HG02943 (cell line): ENCODE measurements at regions not wholly inside any gene's neighbourhood (a gene's known extent, or its start where the extent isn't known, plus 50 kb on each side); places are given as distances from the start of the nearest gene placed in this dataset.

Experiments used
- ATAC-seq: cut with Tn5 transposase; IDR thresholded peaks from one replicate; pipeline ENCODE4 v1.9.1; 2021; ENCODE audit warnings: mild to moderate bottlenecking, low read depth, moderate library complexity; ENCODE audit not compliant: unreplicated experiment

DNA sequence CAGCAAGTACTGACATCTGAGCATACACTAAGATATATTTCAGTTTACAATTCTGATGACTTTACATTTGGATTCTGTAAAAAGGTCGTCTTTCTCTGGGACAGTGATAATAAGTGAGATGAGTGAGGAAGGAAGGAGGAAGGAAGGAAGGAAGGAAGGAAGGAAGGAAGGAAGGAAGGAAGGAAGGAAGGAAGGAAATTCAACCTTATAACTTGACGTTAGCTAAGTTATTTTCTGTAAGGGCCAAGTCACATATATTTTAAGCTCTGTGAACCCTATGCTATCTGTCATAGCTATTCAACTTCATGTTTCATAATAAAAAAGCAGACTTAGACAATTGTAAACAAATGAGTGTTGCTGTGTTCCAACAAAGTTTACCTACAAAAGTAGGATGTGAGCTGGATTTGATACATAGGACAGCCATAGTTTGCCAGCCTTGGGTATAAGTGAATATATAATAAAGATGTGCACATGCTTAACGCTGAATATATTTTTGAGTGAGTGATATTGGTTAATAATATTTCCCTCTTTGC lies 753.0 kb upstream of the NDST4 start:
- ATAC-seq, result no peak

DNA sequence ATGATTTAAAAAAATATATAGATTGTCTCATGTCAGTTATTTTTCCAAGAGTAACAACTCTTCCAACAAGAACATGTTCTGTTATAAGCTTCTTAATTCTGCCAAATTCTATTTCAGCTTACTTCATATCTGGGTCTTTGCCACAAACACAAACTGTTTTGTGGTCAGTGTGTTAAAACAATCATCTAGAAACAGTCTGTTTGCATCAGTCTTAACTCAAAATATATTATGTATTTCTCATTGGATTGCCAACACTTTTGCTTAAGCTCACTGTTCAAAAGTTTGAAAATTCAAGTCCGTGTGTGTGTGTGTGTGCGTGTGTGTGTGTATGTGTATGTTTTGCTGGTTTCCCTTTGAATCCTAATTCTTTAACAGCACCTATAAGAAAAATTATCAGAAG lies 752.3 kb upstream of the NDST4 start:
- ATAC-seq, result no peak

DNA sequence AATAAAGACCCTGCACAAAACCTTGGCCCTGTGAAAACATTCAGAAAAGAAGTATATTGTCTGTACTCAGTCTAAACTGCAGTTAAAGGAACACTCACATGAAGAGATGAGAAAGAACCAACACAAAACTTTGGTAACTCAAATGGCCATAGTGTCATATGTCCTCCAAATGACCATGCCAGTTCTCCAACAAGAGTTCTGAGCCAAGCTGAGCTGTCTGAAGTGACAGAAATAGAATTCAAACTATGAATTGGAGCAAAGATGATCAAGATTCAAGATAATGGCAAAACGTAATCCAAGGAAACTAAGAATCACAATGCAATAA lies 739.3 kb upstream of the NDST4 start:
- ATAC-seq, result no peak

- ATAC-seq, result peak; percentile 76
Measured at GRCh38 chr4:115851918-115852766, 738.7 kb upstream of the NDST4 start.

DNA sequence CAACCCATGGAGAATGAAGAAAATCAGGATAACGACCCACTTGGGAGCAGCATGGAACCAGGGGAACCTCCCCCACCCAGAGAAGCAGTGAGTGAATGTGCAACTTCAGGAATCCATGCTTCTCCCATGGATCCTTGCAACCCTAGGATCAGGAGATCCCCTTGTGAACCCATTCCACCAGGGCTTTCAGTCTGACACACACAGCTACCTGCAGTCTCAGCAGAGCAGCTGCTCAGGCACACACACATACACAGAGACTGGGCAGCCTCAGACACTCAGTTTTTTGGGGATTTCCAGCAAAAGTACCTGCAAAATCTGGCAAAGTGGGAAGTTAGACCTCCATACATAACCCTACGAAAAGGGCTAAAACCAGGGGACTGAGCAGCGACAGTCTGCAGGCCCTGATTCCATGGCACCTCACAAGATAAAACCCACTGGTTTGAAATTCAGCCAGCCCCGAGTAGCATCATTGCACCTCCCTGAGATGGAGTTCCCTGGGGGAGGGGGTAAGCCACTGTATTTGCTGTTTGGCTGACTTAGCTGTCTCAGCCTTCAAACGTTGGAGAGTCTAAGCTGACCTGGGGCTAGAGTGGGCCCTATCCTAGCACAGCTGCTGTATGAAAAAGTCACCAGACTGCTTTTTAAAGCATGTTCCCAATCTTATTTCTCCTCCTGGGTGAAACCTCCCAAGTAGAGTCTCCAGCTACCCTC lies 737.5 kb upstream of the NDST4 start:
- ATAC-seq, result peak; percentile 50

GRCh38 chr4:115844180-115844579 lies 730.8 kb upstream of the NDST4 start:
- ATAC-seq, result no peak

GRCh38 chr4:115841871-115842270 lies 728.5 kb upstream of the NDST4 start:
- no peak for ATAC-seq

- no peak for ATAC-seq
Measured at GRCh38 chr4:115834441-115834840, 721.0 kb upstream of the NDST4 start.

DNA sequence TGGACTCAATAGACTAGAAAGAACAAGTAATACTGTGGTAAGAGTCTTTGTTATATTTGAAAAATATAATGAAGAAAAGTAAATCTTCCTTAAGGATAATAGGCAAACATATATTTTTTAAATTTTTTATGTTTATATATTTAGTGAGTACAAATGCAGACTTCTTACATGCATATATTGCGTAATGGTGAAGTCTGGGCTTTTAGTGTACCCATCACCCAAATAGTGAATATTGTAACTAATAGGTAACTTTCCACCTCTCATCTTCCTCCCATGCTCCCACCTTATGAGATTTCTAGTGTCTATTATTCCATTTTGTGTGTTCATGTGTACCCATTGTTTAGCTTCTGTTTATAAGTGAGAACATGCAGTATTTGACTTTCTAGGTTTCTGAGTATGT lies 711.2 kb upstream of the NDST4 start:
- ATAC-seq, result no peak

DNA sequence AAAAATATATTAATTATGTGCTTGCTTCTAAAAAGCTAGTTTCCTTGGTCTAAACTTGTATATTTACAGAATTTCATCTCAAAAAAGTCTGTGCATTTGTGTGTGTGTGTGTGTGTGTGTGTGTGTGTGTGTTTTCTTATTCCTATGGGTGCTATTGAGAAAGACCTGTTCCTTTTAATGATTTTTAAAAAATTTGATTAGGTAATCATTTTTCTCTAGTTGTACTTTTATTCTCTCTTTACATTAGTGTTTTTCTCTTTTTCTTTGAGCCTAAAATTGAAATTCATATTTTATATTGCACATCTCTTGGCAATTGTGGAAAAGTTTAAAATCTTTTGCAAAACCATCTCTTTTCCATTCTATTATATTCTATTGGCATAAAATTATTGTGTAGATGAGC lies 690.4 kb upstream of the NDST4 start:
- ATAC-seq, result no peak

DNA sequence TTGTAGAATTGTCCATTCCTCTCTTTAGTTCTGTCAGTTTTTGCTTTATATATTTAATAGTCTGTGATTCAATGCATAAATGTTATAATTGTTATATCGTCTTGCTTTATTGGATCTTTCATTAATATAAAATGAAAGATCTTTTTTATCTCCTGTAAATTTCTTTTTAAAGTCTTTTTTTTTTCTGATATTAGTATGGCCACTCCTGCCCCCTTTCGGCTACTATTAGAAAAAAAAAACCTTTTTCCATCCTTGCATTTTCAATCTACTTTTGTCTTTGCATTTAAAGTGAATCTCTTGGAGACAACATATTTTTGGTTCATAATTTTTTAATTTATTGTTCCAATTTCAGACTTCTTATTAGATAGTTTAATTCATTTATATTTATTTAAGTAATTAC lies 677.4 kb upstream of the NDST4 start:
- ATAC-seq, result no peak

DNA sequence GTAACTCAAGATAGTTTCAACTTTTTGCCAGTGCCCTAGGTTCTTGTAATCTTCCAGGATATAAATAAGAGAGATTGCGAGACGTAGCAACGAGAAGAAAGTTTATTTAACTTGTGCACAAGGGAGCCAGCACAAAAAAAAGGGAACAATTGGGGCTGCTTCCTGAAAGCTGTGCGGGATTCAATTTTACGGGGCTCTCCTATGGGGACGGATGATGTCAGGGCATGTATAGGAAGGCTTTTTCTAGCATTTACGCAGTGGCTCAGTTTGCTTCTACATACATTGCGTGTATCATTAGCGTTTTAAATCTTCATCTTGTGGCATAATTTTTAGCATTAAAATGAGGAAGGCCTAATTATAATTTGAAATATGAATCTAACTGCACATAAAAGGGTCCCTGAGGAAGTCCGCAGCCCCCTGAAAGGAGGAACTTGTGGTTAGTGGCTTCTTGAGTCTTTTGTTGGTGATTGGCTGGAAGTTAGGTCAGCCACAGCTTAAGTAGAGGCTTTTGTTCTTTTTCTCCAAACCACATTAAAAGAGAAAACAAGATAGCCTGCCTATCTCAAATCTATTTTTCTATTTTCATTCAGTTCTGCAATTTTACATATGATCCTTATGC lies 668.2 kb upstream of the NDST4 start:
- ATAC-seq, result peak; percentile 46

DNA sequence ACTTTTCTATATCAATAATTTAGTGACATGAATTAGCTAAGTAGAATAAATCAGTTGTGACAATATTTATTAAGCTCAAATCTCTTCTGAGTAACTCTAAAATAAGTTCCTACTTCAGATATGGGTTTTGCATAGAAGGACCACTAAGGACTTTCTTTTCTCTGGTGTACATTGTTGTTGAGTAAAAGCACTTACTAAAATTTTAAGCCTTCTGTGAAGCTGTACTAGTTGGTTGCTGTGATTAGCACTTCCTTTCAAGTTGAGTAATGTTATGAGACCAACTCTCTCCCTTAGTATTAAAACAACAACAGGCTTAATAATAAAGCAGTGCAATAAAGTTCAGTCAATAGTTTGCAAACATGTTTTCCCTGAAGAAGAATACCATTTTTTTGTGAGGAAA lies 667.4 kb upstream of the NDST4 start:
- peak; percentile 52 for ATAC-seq

DNA sequence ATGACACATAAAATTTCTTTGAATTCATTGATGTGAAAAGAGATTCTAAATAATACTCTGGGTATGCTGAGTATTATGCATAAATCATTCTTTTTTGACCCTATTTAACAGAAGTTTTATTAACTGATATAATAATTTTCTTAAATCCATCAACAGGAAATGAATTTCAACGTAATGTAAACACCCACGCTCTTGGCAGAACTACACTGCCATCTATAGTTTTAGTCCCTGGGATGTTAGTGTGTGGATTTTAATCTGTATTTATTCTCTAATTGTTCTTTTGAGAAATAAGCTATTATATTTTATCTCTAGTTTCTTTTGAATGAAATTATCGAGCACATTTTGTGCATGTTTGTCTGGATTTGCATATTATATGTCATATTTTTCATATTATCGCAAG lies 666.8 kb upstream of the NDST4 start:
- ATAC-seq, result no peak

GRCh38 chr4:115770046-115770543 lies 656.7 kb upstream of the NDST4 start:
- ATAC-seq, result no peak

DNA sequence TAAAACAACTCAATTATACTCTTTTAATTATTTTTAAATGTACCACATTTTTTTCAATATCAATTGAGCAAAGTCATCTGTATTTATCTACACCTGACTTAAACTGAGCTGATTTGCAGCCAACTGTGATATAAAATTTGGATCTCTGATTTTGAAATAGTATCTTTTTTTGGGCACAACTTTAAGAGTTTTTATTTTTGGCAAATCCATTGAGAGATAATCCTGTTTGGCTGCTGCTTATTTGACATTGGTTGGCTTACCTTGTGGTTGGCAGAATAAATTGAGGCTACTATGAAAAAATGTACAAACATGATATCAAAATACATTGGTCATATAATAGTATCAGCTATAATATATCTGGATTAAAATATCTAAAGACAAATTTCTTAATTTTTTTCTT lies 656.0 kb upstream of the NDST4 start:
- ATAC-seq, result no peak

GRCh38 chr4:115763051-115763450 lies 649.6 kb upstream of the NDST4 start:
- ATAC-seq, result no peak

DNA sequence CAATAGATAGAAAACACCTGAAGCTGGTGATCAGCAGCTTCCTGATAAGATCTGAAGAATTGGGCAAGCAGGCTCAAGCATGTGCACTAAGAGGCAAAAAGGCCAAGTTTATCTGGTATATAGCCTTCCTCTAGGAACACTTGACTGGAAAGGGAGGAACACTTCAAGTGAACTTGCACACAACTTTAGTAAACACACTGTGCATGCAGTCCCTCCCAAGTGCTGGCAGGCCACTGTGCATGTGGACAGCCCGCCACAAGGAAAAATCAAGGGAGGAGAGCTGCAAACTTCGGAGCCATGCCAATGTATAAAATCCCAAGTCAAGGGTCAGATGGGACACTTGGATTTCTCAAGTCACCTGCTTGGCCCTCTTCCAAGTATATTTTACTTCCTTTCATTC lies 645.8 kb upstream of the NDST4 start:
- no peak for ATAC-seq

- ATAC-seq, result no peak
Measured at GRCh38 chr4:115749404-115749803, 636.0 kb upstream of the NDST4 start.

DNA sequence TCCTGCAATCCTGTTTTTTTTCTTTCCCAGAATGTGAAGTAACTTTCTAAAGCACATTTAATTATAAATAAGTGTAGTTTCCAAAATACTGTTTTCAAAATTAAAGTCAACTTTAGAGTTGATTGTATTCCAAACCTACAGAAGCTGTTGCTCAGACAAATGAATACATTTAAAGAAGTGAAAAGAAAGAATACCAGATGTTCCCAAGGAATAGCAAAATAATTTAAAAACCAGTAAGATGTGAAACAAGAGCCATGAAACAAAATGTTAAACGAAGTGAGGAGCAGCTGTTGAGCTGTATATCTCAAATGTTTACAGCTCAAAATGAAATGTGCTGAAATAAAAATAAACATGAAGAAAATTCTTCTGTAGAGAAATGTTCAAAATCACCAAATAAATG lies 627.4 kb upstream of the NDST4 start:
- no peak for ATAC-seq

DNA sequence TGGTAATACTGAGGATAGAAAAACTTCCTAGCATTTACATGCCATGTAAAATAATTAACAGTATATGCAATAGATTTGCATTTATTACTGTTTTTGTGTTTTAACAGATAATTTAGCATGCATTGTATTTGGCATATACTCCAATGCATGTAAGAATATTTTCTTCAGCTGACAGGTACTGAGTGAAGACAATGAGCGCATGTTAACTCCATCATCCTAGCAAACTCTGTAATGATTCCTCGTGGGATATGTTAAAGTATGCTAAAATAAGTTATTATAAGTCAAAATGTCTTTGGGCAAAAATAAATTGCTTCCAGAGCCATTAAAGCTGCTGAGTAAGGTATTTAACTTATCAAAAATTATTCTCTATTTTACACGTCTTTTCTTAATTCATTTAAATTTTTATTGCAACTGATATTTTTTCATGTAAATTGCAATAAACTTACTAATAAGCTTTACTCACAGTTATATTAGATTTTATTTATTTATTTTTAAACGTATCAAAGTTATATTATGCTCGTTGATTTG lies 616.4 kb upstream of the NDST4 start:
- no peak for ATAC-seq
